Kidney (tissue), 13 donors: ENCODE measurements at regions not wholly inside any gene's neighbourhood (a gene's known extent, or its start where the extent isn't known, plus 50 kb on each side); places are given as distances from the start of the nearest gene placed in this dataset.
"Not testable (repeated sequence)": the region's sequence is repeated elsewhere in the genome, so short reads cannot be mapped to it uniquely, and the experiment has no call there.

Experiments
- DNase-seq, 5 donors: peaks; one replicate each; pipeline ENCODE4 v3.0.0-alpha.2; 2013 to 2020
- FAIRE-seq: peaks from 2 replicates; lab custom pipeline; 2012; peaks lifted over from hg19 to GRCh38; lab: Jason Lieb, UNC
- H3K27ac ChIP-seq, 2 donors: one replicate each; pipeline ENCODE4 v1.7.0; 2013; ENCODE audit warnings: low read depth in 2 of 2, low read length in 2 of 2, inconsistent platforms in 1 of 2
- H3K27me3 ChIP-seq: one replicate; pipeline ENCODE4 v1.7.1; 2013; ENCODE audit warnings: low read length, inconsistent platforms; ENCODE audit not compliant: control insufficient read depth, insufficient read depth
- H3K36me3 ChIP-seq, 3 donors: one replicate each; pipeline versions ENCODE4 v1.7.0 to v1.7.1; 2013; ENCODE audit warnings: low read length in 3 of 3, control low read depth in 1 of 3, inconsistent platforms in 1 of 3; ENCODE audit not compliant: insufficient read depth in 3 of 3, control insufficient read depth in 2 of 3
- H3K4me1 ChIP-seq, 3 donors: one replicate each; pipeline versions ENCODE4 v1.7.0 to v1.7.1; 2013; ENCODE audit warnings: low read length in 3 of 3, inconsistent platforms in 1 of 3, low read depth in 1 of 3; ENCODE audit not compliant: control insufficient read depth in 2 of 3, insufficient read depth in 2 of 3
- H3K4me3 ChIP-seq, 3 donors: one replicate each; pipeline versions ENCODE4 v1.7.0 to v1.8.1; 2013; ENCODE audit warnings: low read length in 3 of 3, control low read depth in 1 of 3, inconsistent platforms in 1 of 3
- H3K9ac ChIP-seq, 3 donors: one replicate each; pipeline versions ENCODE4 v1.7.0 to v1.7.1; 2013; ENCODE audit warnings: low read length in 3 of 3, control low read depth in 1 of 3, inconsistent platforms in 1 of 3
- H3K9me3 ChIP-seq, 3 donors: one replicate each; pipeline versions ENCODE4 v1.7.0 to v1.7.1; 2013; ENCODE audit warnings: low read length in 3 of 3, control low read depth in 1 of 3, inconsistent platforms in 1 of 3; ENCODE audit not compliant: control insufficient read depth in 2 of 3, insufficient read depth in 1 of 3
- CTCF ChIP-seq: IDR thresholded peaks from 3 replicates; pipeline ENCODE4 v1.5.1; 2012; ENCODE audit warnings: mild to moderate bottlenecking, moderate library complexity, borderline replicate concordance; ENCODE audit not compliant: insufficient read depth; ENCODE audit errors: extremely low read depth
- intact Hi-C: fragments of 100-400 bp; cut with DNase I; formaldehyde crosslinking; loops from one replicate; pipeline ENCODE4 v1.11.1; 2022
- donor health status: control.
- donor health status: control.
- donor health status: control.
- donor health status: control.
- donor health status: control.
- donor health status: DM: yes; HTN: yes; CAD: no.
- donor health status: Normal renal cell carcinoma (clear cell type).

- no peaks in the 10 kb centered on the region for H3K4me1 ChIP-seq
- no peak overlapping the region for H3K9ac ChIP-seq
- no peaks in the 10 kb centered on the region for H3K36me3 ChIP-seq
- intact Hi-C loops, result no loop called here
- no peak overlapping the region for H3K27ac ChIP-seq
- no peaks in the 10 kb centered on the region for H3K27me3 ChIP-seq
- FAIRE-seq (no peak), DNase-seq (no peak)
- no peak overlapping the region for H3K4me3 ChIP-seq
- no peak for TF ChIP-seq CTCF
- H3K9me3 ChIP-seq, result no peaks in the 10 kb centered on the region
Measured at GRCh38 chr10:6706725-6707124, 126.6 kb upstream of the PRKCQ start.

GRCh38 chr10:6704896-6705295, 124.8 kb upstream of the PRKCQ start:
- DNase-seq (no peak), FAIRE-seq (no peak)
- H3K9me3 ChIP-seq, result no peaks in the 10 kb centered on the region
- no peak overlapping the region for H3K9ac ChIP-seq
- H3K27ac ChIP-seq, result no peak overlapping the region
- H3K27me3 ChIP-seq, result no peaks in the 10 kb centered on the region
- H3K4me1 ChIP-seq, result no peaks in the 10 kb centered on the region
- TF ChIP-seq CTCF, result no peak
- no peaks in the 10 kb centered on the region for H3K36me3 ChIP-seq
- no peak overlapping the region for H3K4me3 ChIP-seq
- intact Hi-C loops, result no loop called here

- H3K27me3 ChIP-seq, H3K9ac ChIP-seq, H3K4me1 ChIP-seq, DNase-seq, H3K4me3 ChIP-seq, H3K27ac ChIP-seq, intact Hi-C loops, H3K9me3 ChIP-seq, H3K36me3 ChIP-seq, FAIRE-seq: not testable (repeated sequence)
Measured at GRCh38 chr10:6702833-6703232, 122.8 kb upstream of the PRKCQ start.

GRCh38 chr10:6702030-6702429, 122.0 kb upstream of the PRKCQ start:
- no peaks in the 10 kb centered on the region for H3K27me3 ChIP-seq
- H3K9me3 ChIP-seq, result no peaks in the 10 kb centered on the region
- intact Hi-C loops, result no loop called here
- H3K27ac ChIP-seq, result no peak overlapping the region
- H3K36me3 ChIP-seq, result no peaks in the 10 kb centered on the region
- FAIRE-seq (no peak), DNase-seq (no peak)
- H3K4me1 ChIP-seq, result no peaks in the 10 kb centered on the region
- H3K4me3 ChIP-seq, result no peak overlapping the region
- no peak for TF ChIP-seq CTCF
- no peak overlapping the region for H3K9ac ChIP-seq
